ENCODE measurements at regions not wholly inside any gene's neighbourhood (a gene's known extent, or its start where the extent isn't known, plus 50 kb on each side); places are given as distances from the start of the nearest gene placed in this dataset.

DNA sequence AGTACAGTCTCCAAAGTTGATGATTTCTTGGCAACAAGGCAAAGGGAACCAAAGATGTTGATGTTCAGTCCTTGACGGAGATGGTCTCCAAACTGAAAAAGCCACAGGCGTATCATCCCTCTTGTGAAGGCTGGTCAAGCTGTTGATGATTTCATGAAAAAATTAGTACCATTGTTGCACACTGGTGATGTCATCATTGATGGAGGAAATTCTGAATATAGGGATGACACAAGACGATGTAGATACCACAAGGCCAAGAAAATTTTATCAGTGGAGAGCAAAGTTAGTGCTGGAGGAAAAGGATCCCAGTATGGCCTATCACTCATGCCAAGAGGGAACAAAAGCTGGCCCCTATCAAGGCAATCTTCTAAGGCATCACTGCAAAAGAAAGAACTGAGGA lies 88.7 kb upstream of the KRR1 start:
- TF ChIP-seq, protein P1, sequence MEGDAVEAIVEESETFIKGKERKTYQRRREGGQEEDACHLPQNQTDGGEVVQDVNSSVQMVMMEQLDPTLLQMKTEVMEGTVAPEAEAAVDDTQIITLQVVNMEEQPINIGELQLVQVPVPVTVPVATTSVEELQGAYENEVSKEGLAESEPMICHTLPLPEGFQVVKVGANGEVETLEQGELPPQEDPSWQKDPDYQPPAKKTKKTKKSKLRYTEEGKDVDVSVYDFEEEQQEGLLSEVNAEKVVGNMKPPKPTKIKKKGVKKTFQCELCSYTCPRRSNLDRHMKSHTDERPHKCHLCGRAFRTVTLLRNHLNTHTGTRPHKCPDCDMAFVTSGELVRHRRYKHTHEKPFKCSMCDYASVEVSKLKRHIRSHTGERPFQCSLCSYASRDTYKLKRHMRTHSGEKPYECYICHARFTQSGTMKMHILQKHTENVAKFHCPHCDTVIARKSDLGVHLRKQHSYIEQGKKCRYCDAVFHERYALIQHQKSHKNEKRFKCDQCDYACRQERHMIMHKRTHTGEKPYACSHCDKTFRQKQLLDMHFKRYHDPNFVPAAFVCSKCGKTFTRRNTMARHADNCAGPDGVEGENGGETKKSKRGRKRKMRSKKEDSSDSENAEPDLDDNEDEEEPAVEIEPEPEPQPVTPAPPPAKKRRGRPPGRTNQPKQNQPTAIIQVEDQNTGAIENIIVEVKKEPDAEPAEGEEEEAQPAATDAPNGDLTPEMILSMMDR (IDR thresholded peaks at IDR 0.05), result no peak
- no peak for TF ChIP-seq MEF2A (IDR thresholded peaks at IDR 0.05; ENCODE audit: borderline replicate concordance, low read depth)
- TF ChIP-seq NRF1 (IDR thresholded peaks at IDR 0.05; ENCODE audit: low read depth, low read length), result no peak
- TF ChIP-seq GATA2 (CRISPR knock-in tag; IDR thresholded peaks at IDR 0.05), result no peak
- TF ChIP-seq YY1 (IDR thresholded peaks at IDR 0.05; ENCODE audit: low read depth), result no peak
